Prostate gland (tissue), 2 donors: ENCODE measurements at regions not wholly inside any gene's neighbourhood (a gene's known extent, or its start where the extent isn't known, plus 50 kb on each side); places are given as distances from the start of the nearest gene placed in this dataset.
A peak's percentile ranks its signal among the peaks of the same experiment; 100 is the strongest.
"Not testable (repeated sequence)": the region's sequence is repeated elsewhere in the genome, so short reads cannot be mapped to it uniquely, and the experiment has no call there.

Experiments used
- DNase-seq: peaks from one replicate; pipeline ENCODE4 v3.0.0-alpha.2; 2019; ENCODE audit warnings: low spot score
- H3K27ac ChIP-seq, 2 donors: fragments of 200-600 bp; sonication (generic); 2 replicates each; pipeline ENCODE4 v1.5.1; 2017 to 2019
- H3K27me3 ChIP-seq: fragments of 200-600 bp; sonication (generic); replicated peaks from 2 replicates; pipeline ENCODE4 v1.5.1; 2019; ENCODE audit not compliant: insufficient read depth
- H3K36me3 ChIP-seq, 2 donors: fragments of 200-600 bp; sonication (generic); 1 replicate in 1 of 2; 2 replicates in 1 of 2; pipeline versions ENCODE4 v1.5.1 to v1.8.1; 2017 to 2019
- H3K4me1 ChIP-seq: fragments of 200-600 bp; sonication (generic); replicated peaks from 2 replicates; pipeline ENCODE4 v1.5.1; 2019
- H3K4me3 ChIP-seq, 2 donors: fragments of 200-600 bp; sonication (generic); 2 replicates each; pipeline ENCODE4 v1.5.1; 2017 to 2019
- H3K9me3 ChIP-seq: fragments of 200-600 bp; sonication (generic); 2 replicates; pipeline ENCODE4 v1.5.1; 2017
- POLR2A ChIP-seq: fragments of 450-650 bp; IDR thresholded peaks from one replicate; pipeline ENCODE4 v1.6.1; 2016; ENCODE audit warnings: antibody characterized with exemption, mild to moderate bottlenecking
- POLR2AphosphoS5 ChIP-seq: sonication (generic); formaldehyde crosslinking; IDR thresholded peaks from one replicate; pipeline ENCODE4 v1.6.1; 2017; ENCODE audit warnings: antibody characterized with exemption
- whole genome bisulfite sequencing: methylation state at CpG from one replicate; pipeline ENCODE4 v1.1.5; 2018; 5-methylcytosine and 5-hydroxymethylcytosine counted together
- intact Hi-C: fragments of 100-400 bp; cut with DNase I; formaldehyde crosslinking; loops from one replicate; pipeline ENCODE4 v1.14.2; 2022
- TF ChIP-seq, protein P1 (sequence below), 4 experiments: fragments of 200-600 bp in 2 of 4; fragments of 450-650 bp in 2 of 4; sonication (generic) in 2 of 4; IDR thresholded peaks; 1 replicate in 3 of 4; 2 replicates in 1 of 4; pipeline ENCODE4 v1.5.1; 2016 to 2019; ENCODE audit warnings: antibody characterized with exemption in 4 of 4, mild to moderate bottlenecking in 2 of 4, moderate library complexity in 2 of 4

DNA sequence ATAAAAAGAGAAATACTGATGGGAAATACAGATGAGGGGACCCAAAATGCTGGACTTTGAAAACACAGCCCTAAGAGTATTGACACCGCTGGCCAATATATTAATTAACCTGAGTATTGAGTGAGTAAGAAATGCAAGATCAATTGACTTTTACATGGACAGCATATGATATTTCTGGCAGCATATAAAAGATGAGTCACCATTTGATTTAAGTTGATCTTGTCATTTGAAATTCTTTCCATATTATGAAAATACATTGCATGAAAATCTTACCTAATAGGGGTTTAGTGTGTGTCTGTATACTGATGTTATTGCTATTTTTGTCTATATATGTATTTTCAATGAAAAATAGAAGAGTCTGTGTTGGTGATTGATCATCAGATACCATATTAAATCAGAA is 619.6 kb downstream of the KCTD12 start:
- Histone ChIP-seq H3K4me1 (no peaks in the 10 kb centered on the region), H3K27ac (no peak overlapping the region), H3K27me3 (no peaks in the 10 kb centered on the region), H3K4me3 (no peak overlapping the region), H3K9me3 (no peaks in the 10 kb centered on the region), H3K36me3 (no peaks in the 10 kb centered on the region)
- intact Hi-C loops = no loop called here
- no peak for TF ChIP-seq POLR2A
- TF ChIP-seq POLR2AphosphoS5 = no peak
- TF ChIP-seq, protein P1, sequence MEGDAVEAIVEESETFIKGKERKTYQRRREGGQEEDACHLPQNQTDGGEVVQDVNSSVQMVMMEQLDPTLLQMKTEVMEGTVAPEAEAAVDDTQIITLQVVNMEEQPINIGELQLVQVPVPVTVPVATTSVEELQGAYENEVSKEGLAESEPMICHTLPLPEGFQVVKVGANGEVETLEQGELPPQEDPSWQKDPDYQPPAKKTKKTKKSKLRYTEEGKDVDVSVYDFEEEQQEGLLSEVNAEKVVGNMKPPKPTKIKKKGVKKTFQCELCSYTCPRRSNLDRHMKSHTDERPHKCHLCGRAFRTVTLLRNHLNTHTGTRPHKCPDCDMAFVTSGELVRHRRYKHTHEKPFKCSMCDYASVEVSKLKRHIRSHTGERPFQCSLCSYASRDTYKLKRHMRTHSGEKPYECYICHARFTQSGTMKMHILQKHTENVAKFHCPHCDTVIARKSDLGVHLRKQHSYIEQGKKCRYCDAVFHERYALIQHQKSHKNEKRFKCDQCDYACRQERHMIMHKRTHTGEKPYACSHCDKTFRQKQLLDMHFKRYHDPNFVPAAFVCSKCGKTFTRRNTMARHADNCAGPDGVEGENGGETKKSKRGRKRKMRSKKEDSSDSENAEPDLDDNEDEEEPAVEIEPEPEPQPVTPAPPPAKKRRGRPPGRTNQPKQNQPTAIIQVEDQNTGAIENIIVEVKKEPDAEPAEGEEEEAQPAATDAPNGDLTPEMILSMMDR (IDR thresholded peaks at IDR 0.05) = no peak
- 100% methylated on average over 1 of the region's 1 CpG for WGBS
- no peak for DNase-seq

- H3K27ac ChIP-seq = no peak overlapping the region
- intact Hi-C loops = no loop called here
- no peak for DNase-seq
- no peaks in the 10 kb centered on the region for H3K4me1 ChIP-seq
- TF ChIP-seq POLR2AphosphoS5 = no peak
- TF ChIP-seq, protein P1 (IDR thresholded peaks at IDR 0.05) = no peak
- no peak for TF ChIP-seq POLR2A
- no peaks in the 10 kb centered on the region for H3K9me3 ChIP-seq
- no peak overlapping the region for H3K4me3 ChIP-seq
- H3K36me3 ChIP-seq = no peaks in the 10 kb centered on the region
- 64% methylated on average over 2 of the region's 2 CpGs for WGBS
- no peaks in the 10 kb centered on the region for H3K27me3 ChIP-seq
These were observed 614.1 kb downstream of the LMO7 start for GRCh38 chr13:76250211-76250610.

- WGBS = 24% methylated on average over 1 of the region's 1 CpG
- H3K9me3 ChIP-seq = no peaks in the 10 kb centered on the region
These were observed 609.8 kb downstream of the LMO7 start for GRCh38 chr13:76245920-76246319.

DNA sequence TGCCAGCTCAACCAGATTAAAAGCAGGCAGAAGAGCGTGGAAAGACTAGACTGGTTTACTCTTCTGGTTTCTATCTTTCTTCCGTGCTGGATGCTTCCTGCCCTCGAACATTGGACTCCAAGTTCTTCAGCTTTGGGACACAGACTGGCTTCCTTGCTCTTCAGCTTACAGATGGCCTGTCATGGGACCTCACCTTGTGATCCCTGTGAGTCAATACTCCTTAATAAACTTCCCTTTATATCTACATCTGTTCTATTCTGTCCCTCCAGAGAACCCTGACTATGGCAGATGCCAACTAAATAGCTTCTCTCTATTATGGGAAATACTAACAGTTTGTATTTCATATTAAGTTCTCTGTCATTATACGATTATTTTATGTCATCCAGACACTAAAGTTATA is 609.1 kb downstream of the LMO7 start:
- 62% methylated on average over 4 of the region's 4 CpGs for WGBS
- Histone ChIP-seq H3K27ac (no peak overlapping the region), H3K27me3 (no peaks in the 10 kb centered on the region), H3K36me3 (no peaks in the 10 kb centered on the region), H3K4me1 (no peaks in the 10 kb centered on the region), H3K4me3 (no peak overlapping the region), H3K9me3 (no peaks in the 10 kb centered on the region)
- intact Hi-C loops = no loop called here
- DNase-seq = no peak
- TF ChIP-seq, protein P1 (IDR thresholded peaks at IDR 0.05) = no peak
- TF ChIP-seq POLR2AphosphoS5 = no peak
- TF ChIP-seq POLR2A = no peak

More at GRCh38 chr13:76245920-76246319, 609.8 kb downstream of the LMO7 start:
- H3K36me3 ChIP-seq = no peaks in the 10 kb centered on the region
- no peak for DNase-seq
- TF ChIP-seq POLR2A = no peak
- TF ChIP-seq, protein P1 (IDR thresholded peaks at IDR 0.05) = peak in 1 of 4 experiments; percentile 17
- intact Hi-C loops = no loop called here
- H3K4me3 ChIP-seq = no peak overlapping the region
- no peaks in the 10 kb centered on the region for H3K4me1 ChIP-seq
- H3K27me3 ChIP-seq = no peaks in the 10 kb centered on the region
- H3K27ac ChIP-seq = no peak overlapping the region

- intact Hi-C loops, H3K27me3 ChIP-seq, H3K27ac ChIP-seq, H3K4me1 ChIP-seq, DNase-seq, H3K9me3 ChIP-seq, H3K36me3 ChIP-seq, H3K4me3 ChIP-seq: not testable (repeated sequence)
- WGBS = 81% methylated on average over 7 of the region's 8 CpGs
These were observed 607.0 kb downstream of the LMO7 start for GRCh38 chr13:76243120-76243519.
